K562 (cell line): ENCODE measurements at regions not wholly inside any gene's neighbourhood (a gene's known extent, or its start where the extent isn't known, plus 50 kb on each side); places are given as distances from the start of the nearest gene placed in this dataset.

Experiments
- CREB5 ChIP-seq: fragments of 250-450 bp; sonication (Bioruptor Pico); IDR thresholded peaks from 2 replicates; pipeline ENCODE4 v1.5.0; 2020; ENCODE audit warnings: mild to moderate bottlenecking
- CREM ChIP-seq: IDR thresholded peaks from 2 replicates; pipeline ENCODE4 v1.6.1; 2014; ENCODE audit warnings: antibody characterized with exemption, low read depth
- PHB ChIP-seq: fragments of 250-450 bp; sonication (Bioruptor Pico); IDR thresholded peaks from 2 replicates; pipeline ENCODE4 v1.5.0; 2021
- ZNF217 ChIP-seq: sonication (generic); formaldehyde crosslinking; IDR thresholded peaks from 2 replicates; pipeline ENCODE4 v1.8.0; 2022; ENCODE audit warnings: mild to moderate bottlenecking, missing genetic modification reagents
- ZNF407 ChIP-seq: fragments of 450-650 bp; IDR thresholded peaks from 2 replicates; pipeline ENCODE4 v1.6.1; 2016; ENCODE audit warnings: low read depth

- TF ChIP-seq ZNF407 (no peak), PHB (CRISPR knock-in tag) (no peak), CREM (no peak), CREB5 (CRISPR knock-in tag) (no peak), ZNF217 (CRISPR knock-in tag) (no peak)
Observed at GRCh38 chr4:65951177-65951576, 280.9 kb upstream of the EPHA5 start (continued).
